ENCODE measurements at regions not wholly inside any gene's neighbourhood (a gene's known extent, or its start where the extent isn't known, plus 50 kb on each side); places are given as distances from the start of the nearest gene placed in this dataset.

DNA sequence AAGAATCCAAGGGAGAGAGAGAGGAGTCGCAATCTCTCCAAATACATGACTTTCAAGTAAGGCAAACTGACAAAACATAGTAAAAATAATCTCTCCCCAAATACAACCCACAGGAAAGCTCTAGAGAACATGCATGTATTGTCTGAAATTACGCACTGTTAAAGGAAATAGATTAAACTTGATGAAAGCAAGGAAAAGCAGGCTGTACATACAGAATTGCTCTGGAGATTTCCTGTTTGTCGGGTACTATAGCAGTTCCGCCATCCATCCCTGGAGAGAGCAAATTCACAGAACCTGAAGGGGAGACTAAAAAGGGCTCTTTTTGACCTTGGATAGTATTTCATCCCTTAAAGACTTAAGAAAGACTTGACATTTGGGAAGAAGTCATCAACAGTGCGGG, 170.2 kb upstream of the BET1 start:
- H2BK15ac ChIP-seq (ENCODE audit: low read depth, low read length), result 0 out of 3 replicates have a peak overlapping the region, but pooled peaks have one; percentile 55
- CTCF ChIA-PET, result no interaction called here
- in situ Hi-C loops (cut with MboI; ENCODE audit: low sequenced_read_pairs) (no loop called here), dilution Hi-C loops (cut with HindIII; ENCODE audit: low sequenced_read_pairs, unreplicated experiment) (no loop called here), intact Hi-C loops (cut with micrococcal nuclease) (no loop called here)
- H3K14ac ChIP-seq (replicated peaks; ENCODE audit: low read depth, low read length), result no peak overlapping the region
- H2AK5ac ChIP-seq (ENCODE audit: low read depth, low read length), result no peak overlapping the region
- no peak for TF ChIP-seq RFX5 (IDR thresholded peaks at IDR 0.05; ENCODE audit: low read depth, low read length)
- no peak for TF ChIP-seq SMC3 (IDR thresholded peaks at IDR 0.05; ENCODE audit: low read depth, low read length)
- TF ChIP-seq BHLHE40 (IDR thresholded peaks at IDR 0.05; ENCODE audit: low read depth, low read length), result no peak
- TF ChIP-seq CHD1 (IDR thresholded peaks at IDR 0.05; ENCODE audit: low read depth, low read length), result no peak
- TF ChIP-seq MXI1 (IDR thresholded peaks at IDR 0.05; ENCODE audit: borderline replicate concordance, low read depth, low read length), result no peak
- TF ChIP-seq, protein P1, sequence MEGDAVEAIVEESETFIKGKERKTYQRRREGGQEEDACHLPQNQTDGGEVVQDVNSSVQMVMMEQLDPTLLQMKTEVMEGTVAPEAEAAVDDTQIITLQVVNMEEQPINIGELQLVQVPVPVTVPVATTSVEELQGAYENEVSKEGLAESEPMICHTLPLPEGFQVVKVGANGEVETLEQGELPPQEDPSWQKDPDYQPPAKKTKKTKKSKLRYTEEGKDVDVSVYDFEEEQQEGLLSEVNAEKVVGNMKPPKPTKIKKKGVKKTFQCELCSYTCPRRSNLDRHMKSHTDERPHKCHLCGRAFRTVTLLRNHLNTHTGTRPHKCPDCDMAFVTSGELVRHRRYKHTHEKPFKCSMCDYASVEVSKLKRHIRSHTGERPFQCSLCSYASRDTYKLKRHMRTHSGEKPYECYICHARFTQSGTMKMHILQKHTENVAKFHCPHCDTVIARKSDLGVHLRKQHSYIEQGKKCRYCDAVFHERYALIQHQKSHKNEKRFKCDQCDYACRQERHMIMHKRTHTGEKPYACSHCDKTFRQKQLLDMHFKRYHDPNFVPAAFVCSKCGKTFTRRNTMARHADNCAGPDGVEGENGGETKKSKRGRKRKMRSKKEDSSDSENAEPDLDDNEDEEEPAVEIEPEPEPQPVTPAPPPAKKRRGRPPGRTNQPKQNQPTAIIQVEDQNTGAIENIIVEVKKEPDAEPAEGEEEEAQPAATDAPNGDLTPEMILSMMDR (conservative IDR thresholded peaks at IDR 0.05; ENCODE audit: low read depth, low read length), result no peak
- no peak for TF ChIP-seq MAZ (IDR thresholded peaks at IDR 0.05; ENCODE audit: borderline replicate concordance, low read depth, low read length)
- TF ChIP-seq FOS (IDR thresholded peaks at IDR 0.05; ENCODE audit: low read depth, low read length), result no peak
- TF ChIP-seq NFE2L2 (IDR thresholded peaks at IDR 0.05; ENCODE audit: low read depth, low read length), result no peak
- no peak for TF ChIP-seq POLR2A (IDR thresholded peaks at IDR 0.05; ENCODE audit: low read depth, low read length)
- TF ChIP-seq USF2 (IDR thresholded peaks at IDR 0.05; ENCODE audit: low read depth, low read length), result no peak
- TF ChIP-seq ELK1 (IDR thresholded peaks at IDR 0.05; ENCODE audit: borderline replicate concordance, low read depth, low read length), result no peak
- TF ChIP-seq MAFK (IDR thresholded peaks at IDR 0.05; ENCODE audit: low read depth, low read length), result no peak
- no peak for TF ChIP-seq RAD21 (IDR thresholded peaks at IDR 0.05; ENCODE audit: low read length)
- no peak for TF ChIP-seq RCOR1 (IDR thresholded peaks at IDR 0.05; ENCODE audit: insufficient replicate concordance, low read length)
- no peak for TF ChIP-seq CEBPB (IDR thresholded peaks at IDR 0.05; ENCODE audit: low read depth, low read length)
- H4K20me1 ChIP-seq (ENCODE audit: insufficient read depth, low read length), result no peaks in the 10 kb centered on the region
- H2BK120ac ChIP-seq (ENCODE audit: low read depth, low read length), result no peak overlapping the region
- H3K36me3 ChIP-seq (ENCODE audit: control insufficient read depth, insufficient read depth, low read length), result no peaks in the 10 kb centered on the region
- ATAC-seq (ENCODE audit: low read depth) (no peak), DNase-seq (no peak)
- no peak overlapping the region for H2AK9ac ChIP-seq (replicated peaks; ENCODE audit: low read depth, low read length, poor library complexity)
- no CpG with 5 or more reads among the region's 5 CpGs for WGBS, 2 experiments (ENCODE audit: extremely low coverage in 2 of 2, insufficient read length in 1 of 2)
- H3K23ac ChIP-seq (ENCODE audit: low read depth, low read length), result no peak overlapping the region
- POLR2A ChIA-PET (ENCODE audit: unreplicated experiment), result no interaction called here
- H2AFZ ChIP-seq (replicated peaks; ENCODE audit: low read length, poor library complexity), result no peak overlapping the region
- H3K4ac ChIP-seq (ENCODE audit: low read depth, low read length), result no peak overlapping the region
- H3K4me3 ChIP-seq (ENCODE audit: insufficient read depth, low read depth, low read length), result no peak overlapping the region
- H3K4me1 ChIP-seq (ENCODE audit: control insufficient read depth, insufficient read depth, low read length), result no peaks in the 10 kb centered on the region; the same call in 1 of the 2 replicates
- H3K56ac ChIP-seq (ENCODE audit: extremely low read depth, insufficient read depth, low read length), result no peak overlapping the region
- H3K9ac ChIP-seq (ENCODE audit: low read depth, low read length), result no peak overlapping the region
- no peak overlapping the region for H4K5ac ChIP-seq (ENCODE audit: low read depth, low read length)
- H4K8ac ChIP-seq (ENCODE audit: low read depth in 2 of 2, low read length in 2 of 2), result no peak overlapping the region
- no peaks in the 10 kb centered on the region for H3K79me1 ChIP-seq (ENCODE audit: low read depth in 1 of 2, low read length in 2 of 2)
- H3K27ac ChIP-seq (ENCODE audit: insufficient read depth, low read length), result no peak overlapping the region
- H3K18ac ChIP-seq (ENCODE audit: low read depth, low read length), result no peak overlapping the region; the same call in 1 of the 2 replicates
- H3K4me2 ChIP-seq (ENCODE audit: low read depth, low read length), result no peak overlapping the region
- H4K91ac ChIP-seq (ENCODE audit: insufficient read depth, low read depth, low read length), result no peak overlapping the region
- H3K27me3 ChIP-seq (ENCODE audit: control insufficient read depth, insufficient read depth, low read length), result no peaks in the 10 kb centered on the region
- no TSS peak for BruUV-seq (replicated peaks)
- no peak overlapping the region for H2BK5ac ChIP-seq (ENCODE audit: low read depth, low read length, poor library complexity, severe bottlenecking)
- no peaks in the 10 kb centered on the region for H3K9me1 ChIP-seq (ENCODE audit: insufficient read depth, low read length)
- H2BK20ac ChIP-seq (ENCODE audit: low read depth, low read length), result no peak overlapping the region
- H3K9me3 ChIP-seq (ENCODE audit: control insufficient read depth, insufficient read depth, low read length), result no peaks in the 10 kb centered on the region

Measured in IMR-90 (cell line).